ENCODE measurements at regions not wholly inside any gene's neighbourhood (a gene's known extent, or its start where the extent isn't known, plus 50 kb on each side); places are given as distances from the start of the nearest gene placed in this dataset.

DNA sequence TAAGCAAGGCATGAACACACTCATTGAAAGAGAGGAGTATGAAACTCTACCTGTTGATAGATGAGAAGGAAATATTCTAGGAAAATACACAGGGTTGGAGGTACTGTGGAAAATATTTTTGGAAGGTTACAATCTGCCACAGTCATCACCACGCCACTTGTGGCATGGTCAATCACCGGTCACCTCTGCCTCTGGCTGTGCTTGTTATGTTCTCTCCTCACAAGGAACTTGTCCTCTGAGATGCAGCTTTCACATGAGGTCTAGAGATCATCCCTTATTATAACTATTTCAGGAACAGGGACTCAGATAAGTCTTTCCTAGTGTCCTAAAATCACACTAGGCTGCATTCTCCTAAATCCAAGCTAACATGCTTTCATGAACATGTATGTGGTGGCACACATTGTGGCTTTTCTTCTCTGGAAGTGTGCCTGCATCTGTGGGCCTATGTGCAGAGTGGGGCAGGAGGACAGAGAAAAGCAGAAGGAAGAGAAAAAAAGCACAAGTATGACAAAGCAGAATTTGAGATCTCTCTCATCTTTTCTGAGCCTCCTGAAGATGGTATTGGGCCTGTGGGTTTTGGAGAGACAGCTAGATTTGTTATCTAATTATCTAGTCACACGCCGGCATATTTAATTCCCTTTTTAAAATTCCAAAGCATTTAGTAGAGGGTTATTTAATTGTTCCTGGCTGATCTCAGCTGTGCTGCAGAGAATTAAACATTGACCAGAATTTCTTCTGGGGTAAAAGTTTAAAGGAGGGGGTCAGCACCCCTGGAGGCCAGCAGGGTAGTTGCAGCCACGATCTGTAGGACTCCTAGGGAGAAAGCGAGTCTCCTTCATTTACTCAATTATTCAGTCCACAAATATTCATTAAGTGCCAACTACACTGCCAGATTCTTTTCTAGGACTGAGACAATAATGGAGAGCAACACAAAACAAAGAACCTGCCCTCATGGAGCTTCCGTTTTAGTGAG lies 294.6 kb downstream of the RDH14 start:
- DNase-seq (no peak), ATAC-seq (no peak)
- Mint-ChIP-seq H3K4me1 (no peaks in the 10 kb centered on the region), H3K4me3 (no peak overlapping the region), H3K27me3 (no peaks in the 10 kb centered on the region), H3K27ac (no peak overlapping the region), H3K36me3 (ENCODE audit: low read depth) (no peaks in the 10 kb centered on the region)
- H3K9me3 ChIP-seq (ENCODE audit: control insufficient read depth, low read length, poor library complexity, severe bottlenecking): no peaks in the 10 kb centered on the region

GRCh38 chr2:18262601-18263000 lies 297.9 kb downstream of the RDH14 start:
- H3K9me3 ChIP-seq (ENCODE audit: control insufficient read depth, low read length, poor library complexity, severe bottlenecking): no peaks in the 10 kb centered on the region
- H3K4me1 Mint-ChIP-seq: no peaks in the 10 kb centered on the region
- H3K4me3 Mint-ChIP-seq: no peak overlapping the region
- no peak overlapping the region for H3K27ac Mint-ChIP-seq
- ATAC-seq (no peak), DNase-seq (no peak)
- no peaks in the 10 kb centered on the region for H3K27me3 Mint-ChIP-seq
- H3K36me3 Mint-ChIP-seq (ENCODE audit: low read depth): no peaks in the 10 kb centered on the region

DNA sequence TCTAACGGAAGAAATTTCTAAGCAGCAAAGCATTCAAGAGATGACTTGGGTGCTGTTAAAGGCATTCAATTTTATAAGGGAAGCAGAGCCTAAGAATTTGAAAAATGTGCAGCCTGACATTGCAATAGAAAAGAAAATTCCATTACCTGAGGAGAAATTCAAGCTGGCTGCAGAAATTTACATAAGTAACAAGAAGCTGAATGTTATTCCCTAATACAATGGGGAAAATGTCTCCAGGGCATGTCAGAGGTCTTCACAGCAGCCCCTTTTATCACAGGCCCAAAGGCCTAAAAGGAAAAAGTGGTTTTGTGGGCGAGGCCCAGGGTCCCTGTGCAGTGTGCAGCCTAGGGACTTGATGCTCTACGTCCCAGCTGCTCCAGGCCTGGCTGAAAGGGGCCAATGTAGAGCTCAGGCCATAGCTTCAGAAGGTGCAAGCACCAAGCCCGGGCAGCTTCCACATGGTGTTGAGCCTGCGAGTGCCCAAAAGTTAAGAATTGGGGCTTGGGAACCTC lies 306.7 kb downstream of the RDH14 start:
- Mint-ChIP-seq H3K4me3 (no peak overlapping the region), H3K27ac (no peak overlapping the region)
- ATAC-seq: no peak

DNA sequence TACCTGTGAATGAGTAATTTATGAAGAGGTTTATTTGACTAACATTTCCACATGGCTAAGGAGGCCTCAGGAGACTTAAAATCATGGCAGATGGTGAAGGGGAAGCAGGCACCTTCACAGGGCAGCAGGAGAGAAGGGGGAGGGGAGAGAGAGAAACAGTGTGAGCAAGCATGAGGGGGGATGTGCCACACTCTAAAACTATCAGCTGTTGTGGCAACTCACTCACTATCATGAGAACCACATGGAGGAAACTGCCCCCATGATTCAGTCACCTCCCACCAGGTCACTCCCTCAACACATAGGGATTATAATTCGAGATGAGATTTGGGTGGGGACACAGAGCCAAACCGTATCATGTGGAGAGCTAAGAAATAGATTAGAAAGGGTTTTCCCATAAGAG lies 309.0 kb downstream of the RDH14 start:
- ATAC-seq: no peak

More for the DNA sequence above, 306.7 kb downstream of the RDH14 start:
- DNase-seq: no peak
- Mint-ChIP-seq H3K4me1 (no peaks in the 10 kb centered on the region), H3K27me3 (no peaks in the 10 kb centered on the region), H3K36me3 (ENCODE audit: low read depth) (peaks cover 2% of the 10 kb centered on the region)
- no peaks in the 10 kb centered on the region for H3K9me3 ChIP-seq (ENCODE audit: control insufficient read depth, low read length, poor library complexity, severe bottlenecking)

GRCh38 chr2:18247282-18248110 lies 313.0 kb downstream of the RDH14 start:
- Mint-ChIP-seq H3K4me3 (no peak overlapping the region), H3K27ac (no peak overlapping the region), H3K27me3 (peaks cover 6% of the 10 kb centered on the region), H3K4me1 (no peaks in the 10 kb centered on the region), H3K36me3 (ENCODE audit: low read depth) (no peaks in the 10 kb centered on the region)
- no peaks in the 10 kb centered on the region for H3K9me3 ChIP-seq (ENCODE audit: control insufficient read depth, low read length, poor library complexity, severe bottlenecking)
- DNase-seq (no peak), ATAC-seq (no peak)

More for the DNA sequence above, 309.0 kb downstream of the RDH14 start:
- no peak for DNase-seq
- no peaks in the 10 kb centered on the region for H3K4me1 Mint-ChIP-seq
- no peak overlapping the region for H3K4me3 Mint-ChIP-seq
- H3K9me3 ChIP-seq (ENCODE audit: control insufficient read depth, low read length, poor library complexity, severe bottlenecking): no peaks in the 10 kb centered on the region
- peaks cover 2% of the 10 kb centered on the region for H3K36me3 Mint-ChIP-seq (ENCODE audit: low read depth)
- no peak overlapping the region for H3K27ac Mint-ChIP-seq
- no peaks in the 10 kb centered on the region for H3K27me3 Mint-ChIP-seq

DNA sequence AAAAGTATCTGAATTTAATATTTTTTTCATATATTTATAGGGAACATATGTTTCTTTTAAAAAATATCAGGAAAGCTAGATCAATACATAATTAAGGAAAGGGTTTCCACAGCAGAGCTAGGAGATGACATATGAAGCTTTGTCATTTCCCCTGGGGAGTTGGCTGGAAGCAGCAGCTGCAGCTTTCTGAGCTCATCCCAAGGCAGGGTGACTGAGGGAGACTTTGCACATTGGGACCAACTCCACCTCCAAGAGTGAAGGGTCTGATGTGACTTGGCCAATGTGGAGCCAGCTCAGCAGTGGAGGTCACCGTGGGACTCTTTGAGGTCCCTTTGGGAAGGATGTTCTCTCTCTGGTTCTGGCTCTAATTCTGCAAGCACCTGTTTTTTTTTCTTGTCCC lies 315.1 kb downstream of the RDH14 start:
- H3K4me1 Mint-ChIP-seq: no peaks in the 10 kb centered on the region
- H3K9me3 ChIP-seq (ENCODE audit: control insufficient read depth, low read length, poor library complexity, severe bottlenecking): no peaks in the 10 kb centered on the region
- DNase-seq (no peak), ATAC-seq (no peak)
- H3K4me3 Mint-ChIP-seq: no peak overlapping the region
- H3K36me3 Mint-ChIP-seq (ENCODE audit: low read depth): no peaks in the 10 kb centered on the region
- peaks cover 6% of the 10 kb centered on the region for H3K27me3 Mint-ChIP-seq
- no peak overlapping the region for H3K27ac Mint-ChIP-seq

DNA sequence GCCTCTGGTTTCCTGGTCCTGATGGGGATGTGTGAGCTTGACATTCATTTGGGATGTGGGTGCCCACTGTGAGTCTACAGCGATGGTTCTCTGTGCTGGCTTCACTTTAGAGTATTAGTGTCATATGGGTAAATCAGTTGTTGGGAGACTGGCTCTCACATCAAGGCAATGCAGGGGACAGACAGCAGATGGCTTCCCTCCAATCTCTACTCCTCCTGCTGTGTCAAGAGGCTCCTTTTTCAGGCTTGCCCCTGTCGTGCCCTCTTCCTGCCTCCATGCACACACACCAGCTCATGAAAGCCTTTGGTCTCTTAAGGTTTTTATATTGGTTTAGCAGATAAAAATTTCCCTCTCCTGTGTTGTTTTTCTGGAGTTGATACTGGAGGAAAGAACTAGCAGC lies 315.6 kb downstream of the RDH14 start:
- Mint-ChIP-seq H3K27ac (no peak overlapping the region), H3K27me3 (peaks cover 6% of the 10 kb centered on the region), H3K36me3 (ENCODE audit: low read depth) (no peaks in the 10 kb centered on the region), H3K4me3 (no peak overlapping the region), H3K4me1 (no peaks in the 10 kb centered on the region)
- ATAC-seq (no peak), DNase-seq (no peak)
- no peaks in the 10 kb centered on the region for H3K9me3 ChIP-seq (ENCODE audit: control insufficient read depth, low read length, poor library complexity, severe bottlenecking)

DNA sequence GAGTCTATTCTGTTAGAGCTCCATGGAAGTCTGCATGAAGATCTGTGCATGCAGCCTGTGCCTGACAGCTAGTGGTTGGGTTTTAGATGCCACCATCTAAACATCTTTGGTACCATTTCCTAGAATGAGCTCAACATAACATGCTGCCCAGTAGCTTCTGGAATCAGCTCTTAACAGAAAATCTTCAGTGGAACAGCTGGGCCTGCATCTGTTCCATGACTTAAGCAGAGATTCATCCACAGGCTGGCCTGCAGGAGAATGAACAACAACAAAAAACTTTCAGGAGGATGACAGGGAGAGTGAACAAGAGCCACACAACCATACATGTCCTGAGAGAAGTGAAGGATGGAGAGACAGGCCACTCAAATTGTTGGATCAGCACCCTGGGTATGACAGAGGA lies 316.6 kb downstream of the RDH14 start:
- no peak for DNase-seq
- no peak for ATAC-seq
- H3K36me3 Mint-ChIP-seq (ENCODE audit: low read depth): no peaks in the 10 kb centered on the region
- no peaks in the 10 kb centered on the region for H3K9me3 ChIP-seq (ENCODE audit: control insufficient read depth, low read length, poor library complexity, severe bottlenecking)
- no peaks in the 10 kb centered on the region for H3K4me1 Mint-ChIP-seq
- H3K4me3 Mint-ChIP-seq: no peak overlapping the region
- H3K27me3 Mint-ChIP-seq: peaks cover 6% of the 10 kb centered on the region
- no peak overlapping the region for H3K27ac Mint-ChIP-seq

- Mint-ChIP-seq H3K36me3 (ENCODE audit: low read depth) (no peaks in the 10 kb centered on the region), H3K27ac (no peak overlapping the region), H3K4me3 (no peak overlapping the region), H3K4me1 (no peaks in the 10 kb centered on the region), H3K27me3 (peaks cover 6% of the 10 kb centered on the region)
- H3K9me3 ChIP-seq (ENCODE audit: control insufficient read depth, low read length, poor library complexity, severe bottlenecking): no peaks in the 10 kb centered on the region
- ATAC-seq: no peak
- DNase-seq: no peak
These were observed 317.7 kb downstream of the RDH14 start for GRCh38 chr2:18242716-18243115.

GRCh38 chr2:18238209-18238608 lies 322.2 kb downstream of the RDH14 start:
- H3K4me1 Mint-ChIP-seq: no peaks in the 10 kb centered on the region
- H3K4me3 Mint-ChIP-seq: no peak overlapping the region
- no peaks in the 10 kb centered on the region for H3K27me3 Mint-ChIP-seq
- H3K27ac Mint-ChIP-seq: no peak overlapping the region
- H3K36me3 Mint-ChIP-seq (ENCODE audit: low read depth): no peaks in the 10 kb centered on the region
- H3K9me3 ChIP-seq (ENCODE audit: control insufficient read depth, low read length, poor library complexity, severe bottlenecking): no peaks in the 10 kb centered on the region
- ATAC-seq: no peak
- no peak for DNase-seq

GRCh38 chr2:18237298-18237697 lies 323.2 kb downstream of the RDH14 start:
- no peaks in the 10 kb centered on the region for H3K9me3 ChIP-seq (ENCODE audit: control insufficient read depth, low read length, poor library complexity, severe bottlenecking)
- Mint-ChIP-seq H3K27me3 (no peaks in the 10 kb centered on the region), H3K36me3 (ENCODE audit: low read depth) (no peaks in the 10 kb centered on the region), H3K27ac (no peak overlapping the region), H3K4me3 (no peak overlapping the region), H3K4me1 (no peaks in the 10 kb centered on the region)
- DNase-seq (no peak), ATAC-seq (no peak)

GRCh38 chr2:18232731-18233438 lies 327.6 kb downstream of the RDH14 start:
- H3K4me3 Mint-ChIP-seq: no peak overlapping the region

GRCh38 chr2:18230668-18231067 lies 329.8 kb downstream of the RDH14 start:
- H3K4me1 Mint-ChIP-seq: no peaks in the 10 kb centered on the region
- H3K27ac Mint-ChIP-seq: no peak overlapping the region

More at GRCh38 chr2:18232731-18233438, 327.6 kb downstream of the RDH14 start:
- H3K36me3 Mint-ChIP-seq (ENCODE audit: low read depth): no peaks in the 10 kb centered on the region
- DNase-seq (no peak), ATAC-seq (no peak)
- H3K4me1 Mint-ChIP-seq: no peaks in the 10 kb centered on the region
- no peaks in the 10 kb centered on the region for H3K9me3 ChIP-seq (ENCODE audit: control insufficient read depth, low read length, poor library complexity, severe bottlenecking)
- H3K27me3 Mint-ChIP-seq: no peaks in the 10 kb centered on the region
- no peak overlapping the region for H3K27ac Mint-ChIP-seq

More at GRCh38 chr2:18230668-18231067, 329.8 kb downstream of the RDH14 start:
- Mint-ChIP-seq H3K27me3 (no peaks in the 10 kb centered on the region), H3K4me3 (no peak overlapping the region), H3K36me3 (ENCODE audit: low read depth) (no peaks in the 10 kb centered on the region)
- ATAC-seq: no peak
- H3K9me3 ChIP-seq (ENCODE audit: control insufficient read depth, low read length, poor library complexity, severe bottlenecking): peaks cover 2% of the 10 kb centered on the region
- no peak for DNase-seq

Data from T-helper 17 cell (primary cell).